SK-N-SH (cell line): ENCODE measurements at regions not wholly inside any gene's neighbourhood (a gene's known extent, or its start where the extent isn't known, plus 50 kb on each side); places are given as distances from the start of the nearest gene placed in this dataset.

Source experiments
- CTCF ChIA-PET: fragments of 300-600, 350-600 bp; formaldehyde crosslinking; extraction: SDS; loops from one replicate; lab custom pipeline; 2021; lab: Yijun Ruan, JAX
- POLR2A ChIA-PET: fragments of 350-600 bp; sonication (Branson Sonifier 250); formaldehyde crosslinking; extraction: SDS; loops from one replicate; lab custom pipeline; 2020; ENCODE audit warnings: antibody characterized with exemption, inconsistent platforms; lab: Yijun Ruan, JAX
- DNase-seq: peaks from one replicate; pipeline ENCODE4 v3.0.0; 2012
- H2AFZ ChIP-seq: fragments of 200-600 bp; sonication (generic); 2 replicates; pipeline ENCODE4 v1.8.1; 2016; ENCODE audit warnings: antibody characterized with exemption, mild to moderate bottlenecking, low read depth
- H3F3A ChIP-seq: fragments of 200-600 bp; sonication (generic); replicated peaks from 2 replicates; pipeline ENCODE3; 2016; ENCODE audit warnings: antibody characterized with exemption, mild to moderate bottlenecking; ENCODE audit not compliant: insufficient read depth
- H3K27ac ChIP-seq, 2 experiments: fragments of 200-500 bp in 1 of 2; fragments of 200-600 bp in 1 of 2; sonication (Bioruptor generic) in 1 of 2; sonication (generic), shearing (Covaris generic) in 1 of 2; 2 replicates each; pipeline versions ENCODE4 v1.5.1 to v1.6.1; 2014 to 2016; ENCODE audit warnings: low read depth in 2 of 2, inconsistent platforms in 1 of 2, low read length in 1 of 2, mild to moderate bottlenecking in 1 of 2, mixed read lengths in 1 of 2
- H3K27me3 ChIP-seq: fragments of 200-600 bp; sonication (generic), shearing (Covaris generic); 2 replicates; pipeline ENCODE4 v1.6.1; 2016; ENCODE audit warnings: mixed run types; ENCODE audit not compliant: insufficient read depth
- H3K36me3 ChIP-seq, 2 experiments: fragments of 200-500 bp in 1 of 2; fragments of 200-600 bp in 1 of 2; sonication (Bioruptor generic) in 1 of 2; sonication (generic) in 1 of 2; replicated peaks in 1 of 2; 2 replicates each; pipeline versions ENCODE3 to v1.5.1; 2014 to 2016; ENCODE audit warnings: low read length in 1 of 2, mild to moderate bottlenecking in 1 of 2; ENCODE audit not compliant: insufficient read depth in 2 of 2, control insufficient read depth in 1 of 2
- H3K4me1 ChIP-seq, 2 experiments: fragments of 200-500 bp in 1 of 2; fragments of 200-600 bp in 1 of 2; sonication (Bioruptor generic) in 1 of 2; sonication (generic), shearing (Covaris generic) in 1 of 2; 2 replicates each; pipeline versions ENCODE4 v1.5.1 to v1.6.1; 2014 to 2016; ENCODE audit warnings: low read depth in 1 of 2, low read length in 1 of 2, mixed run types in 1 of 2; ENCODE audit not compliant: insufficient read depth in 2 of 2, control insufficient read depth in 1 of 2
- H3K4me2 ChIP-seq: fragments of 200-600 bp; sonication (generic), shearing (Covaris generic); 2 replicates; pipeline ENCODE4 v1.6.1; 2017; ENCODE audit warnings: mixed run types
- H3K4me3 ChIP-seq, 2 experiments: fragments of 200-500 bp in 1 of 2; fragments of 200-600 bp in 1 of 2; sonication (Bioruptor generic) in 1 of 2; sonication (generic), shearing (Covaris generic) in 1 of 2; 2 replicates each; pipeline versions ENCODE4 v1.5.1 to v1.8.1; 2014 to 2016; ENCODE audit warnings: low read depth in 2 of 2, inconsistent platforms in 1 of 2, low read length in 1 of 2, mild to moderate bottlenecking in 1 of 2, mixed read lengths in 1 of 2, moderate library complexity in 1 of 2
- H3K79me2 ChIP-seq: fragments of 200-600 bp; sonication (generic); 2 replicates; pipeline ENCODE4 v1.8.1; 2017; ENCODE audit warnings: mild to moderate bottlenecking; ENCODE audit not compliant: insufficient read depth
- H3K9ac ChIP-seq: fragments of 200-600 bp; sonication (generic); 2 replicates; pipeline ENCODE4 v1.6.1; 2017; ENCODE audit warnings: mixed run types
- H3K9me2 ChIP-seq: fragments of 200-600 bp; sonication (generic); 2 replicates; pipeline ENCODE4 v1.6.1; 2017; ENCODE audit warnings: mixed run types
- H3K9me3 ChIP-seq: fragments of 200-600 bp; sonication (generic); 2 replicates; pipeline ENCODE4 v1.6.1; 2017; ENCODE audit warnings: mixed run types, mild to moderate bottlenecking, moderate library complexity
- H4K20me1 ChIP-seq: fragments of 200-600 bp; sonication (generic); 2 replicates; pipeline ENCODE4 v1.6.1; 2017; ENCODE audit warnings: mild to moderate bottlenecking, mixed run types; ENCODE audit not compliant: insufficient read depth
- CHD2 ChIP-seq: fragments of 150-350 bp; IDR thresholded peaks from 2 replicates; pipeline ENCODE4 v1.6.1; 2018; ENCODE audit warnings: low read length; ENCODE audit not compliant: partially characterized antibody
- EP300 ChIP-seq, 2 experiments: IDR thresholded peaks; 2 replicates each; pipeline versions ENCODE4 v1.4.0 to v1.6.1; 2012; ENCODE audit warnings: borderline replicate concordance in 1 of 2, low read depth in 1 of 2, low read length in 1 of 2
- FOXM1 ChIP-seq: IDR thresholded peaks from 2 replicates; pipeline ENCODE4 v1.4.0; 2012; ENCODE audit warnings: low read depth, mild to moderate bottlenecking
- IRF3 ChIP-seq: fragments of 150-350 bp; IDR thresholded peaks from 2 replicates; pipeline ENCODE4 v1.6.1; 2016; ENCODE audit warnings: mild to moderate bottlenecking, low read depth, low read length
- JUND ChIP-seq: IDR thresholded peaks from 2 replicates; pipeline ENCODE4 v1.4.0; 2012
- MAX ChIP-seq: IDR thresholded peaks from 2 replicates; pipeline ENCODE4 v1.4.0; 2012; ENCODE audit warnings: low read depth
- MEF2A ChIP-seq: IDR thresholded peaks from 2 replicates; pipeline ENCODE4 v1.4.0; 2012; ENCODE audit warnings: low read depth, borderline replicate concordance
- PBX3 ChIP-seq: IDR thresholded peaks from 2 replicates; pipeline ENCODE4; 2012
- POLR2AphosphoS5 ChIP-seq: IDR thresholded peaks from 2 replicates; pipeline ENCODE4 v1.6.1; 2012; ENCODE audit warnings: low read depth, low read length
- RAD21 ChIP-seq: IDR thresholded peaks from 2 replicates; pipeline ENCODE4 v1.6.1; 2012; ENCODE audit warnings: mild to moderate bottlenecking, low read length
- RCOR1 ChIP-seq: fragments of 150-350 bp; IDR thresholded peaks from 2 replicates; pipeline ENCODE4 v1.6.1; 2017; ENCODE audit warnings: antibody characterized with exemption, low read length
- REST ChIP-seq: IDR thresholded peaks from 2 replicates; pipeline ENCODE4 v1.6.1; 2012; ENCODE audit warnings: mild to moderate bottlenecking, low read depth, low read length, moderate library complexity
- RFX5 ChIP-seq: IDR thresholded peaks from 2 replicates; pipeline ENCODE4 v1.6.1; 2012; ENCODE audit warnings: mild to moderate bottlenecking, improper control_type of control experiment, low read length
- TAF1 ChIP-seq: IDR thresholded peaks from 2 replicates; pipeline ENCODE4 v1.6.1; 2012; ENCODE audit warnings: low read depth, mild to moderate bottlenecking, low read length, moderate library complexity, borderline replicate concordance
- TEAD4 ChIP-seq: IDR thresholded peaks from 2 replicates; pipeline ENCODE4 v1.4.0; 2012; ENCODE audit warnings: mild to moderate bottlenecking, borderline replicate concordance; ENCODE audit not compliant: insufficient read depth
- USF1 ChIP-seq: IDR thresholded peaks from 2 replicates; pipeline ENCODE4 v1.4.0; 2012; ENCODE audit warnings: low read depth, borderline replicate concordance
- WGBS: methylation state at CpG from one replicate; pipeline ENCODE4 v1.1.6; 2017; ENCODE audit warnings: low lambda C conversion rate; 5-methylcytosine and 5-hydroxymethylcytosine counted together

- no peaks in the 10 kb centered on the region for H3K36me3 ChIP-seq
- TF ChIP-seq FOXM1, result no peak
- TF ChIP-seq IRF3, result no peak
- no peak for TF ChIP-seq CHD2
- no peak for TF ChIP-seq RCOR1
- no peak for TF ChIP-seq TEAD4
- no peak for TF ChIP-seq REST
- TF ChIP-seq POLR2AphosphoS5, result no peak
- TF ChIP-seq JUND, result no peak
- no peak for TF ChIP-seq PBX3
- TF ChIP-seq USF1, result no peak
- no peak for TF ChIP-seq EP300 (IDR thresholded peaks at IDR 0.05; ENCODE audit: borderline replicate concordance in 1 of 2, low read depth in 1 of 2, low read length in 1 of 2)
- no peak for TF ChIP-seq RFX5
- TF ChIP-seq TAF1, result no peak
- no peak for TF ChIP-seq MAX
- no peak for TF ChIP-seq RAD21
- no peak for TF ChIP-seq MEF2A
- H3K9ac ChIP-seq, result no peak overlapping the region
- H3K27me3 ChIP-seq, result no peaks in the 10 kb centered on the region
- no peak for DNase-seq
- H4K20me1 ChIP-seq, result no peaks in the 10 kb centered on the region
- H3K4me1 ChIP-seq, result no peaks in the 10 kb centered on the region
- no peak overlapping the region for H2AFZ ChIP-seq
- POLR2A ChIA-PET, result no interaction called here
- WGBS, result 82% methylated on average over 3 of the region's 3 CpGs
- CTCF ChIA-PET, result no interaction called here
- H3K9me2 ChIP-seq, result no peaks in the 10 kb centered on the region
- no peak overlapping the region for H3K4me2 ChIP-seq
- no peaks in the 10 kb centered on the region for H3F3A ChIP-seq
- H3K79me2 ChIP-seq, result no peaks in the 10 kb centered on the region
- no peak overlapping the region for H3K27ac ChIP-seq
- no peak overlapping the region for H3K4me3 ChIP-seq
- no peaks in the 10 kb centered on the region; the same call in 1 of the 2 replicates for H3K9me3 ChIP-seq
Observed at GRCh38 chr6:23929201-23929600, 196.8 kb upstream of the NRSN1 start.
